Fibroblast of pulmonary artery (primary cell): ENCODE measurements at regions not wholly inside any gene's neighbourhood (a gene's known extent, or its start where the extent isn't known, plus 50 kb on each side); places are given as distances from the start of the nearest gene placed in this dataset.

Experiments used
- DNase-seq: peaks from one replicate; pipeline ENCODE4 v3.0.0-alpha.2; 2010; ENCODE audit warnings: low read depth
- H3K4me3 ChIP-seq: replicated peaks from 2 replicates; pipeline ENCODE4 v1.5.1; 2011; ENCODE audit warnings: low read depth, mild to moderate bottlenecking, control low read depth, low read length, moderate library complexity
- CTCF ChIP-seq: IDR thresholded peaks from 2 replicates; pipeline ENCODE4 v1.5.1; 2011; ENCODE audit warnings: mild to moderate bottlenecking, control low read depth, low read length, inconsistent platforms; ENCODE audit errors: missing control alignments

- H3K4me3 ChIP-seq, result no peak overlapping the region
- DNase-seq, result peak; percentile 86
- no peak for TF ChIP-seq CTCF
Observed at GRCh38 chr22:27461470-27461869, 340.1 kb downstream of the MN1 start.

- no peak for DNase-seq
- no peak for TF ChIP-seq CTCF
- no peak overlapping the region for H3K4me3 ChIP-seq
Observed at GRCh38 chr22:27462190-27462589, 339.4 kb downstream of the MN1 start.

GRCh38 chr22:27463121-27463660, 338.4 kb downstream of the MN1 start:
- no peak overlapping the region for H3K4me3 ChIP-seq
- TF ChIP-seq CTCF, result no peak
- no peak for DNase-seq

GRCh38 chr22:27466229-27466628, 335.3 kb downstream of the MN1 start:
- no peak overlapping the region for H3K4me3 ChIP-seq
- TF ChIP-seq CTCF, result no peak
- no peak for DNase-seq

GRCh38 chr22:27466778-27467438, 334.6 kb downstream of the MN1 start:
- no peak for TF ChIP-seq CTCF
- no peak overlapping the region for H3K4me3 ChIP-seq
- no peak for DNase-seq

GRCh38 chr22:27467711-27468110, 333.8 kb downstream of the MN1 start:
- H3K4me3 ChIP-seq, result no peak overlapping the region
- TF ChIP-seq CTCF, result no peak
- DNase-seq, result no peak

GRCh38 chr22:27468712-27469111, 332.8 kb downstream of the MN1 start:
- H3K4me3 ChIP-seq, result no peak overlapping the region
- no peak for TF ChIP-seq CTCF
- DNase-seq, result no peak
